ENCODE measurements at regions not wholly inside any gene's neighbourhood (a gene's known extent, or its start where the extent isn't known, plus 50 kb on each side); places are given as distances from the start of the nearest gene placed in this dataset.

DNA sequence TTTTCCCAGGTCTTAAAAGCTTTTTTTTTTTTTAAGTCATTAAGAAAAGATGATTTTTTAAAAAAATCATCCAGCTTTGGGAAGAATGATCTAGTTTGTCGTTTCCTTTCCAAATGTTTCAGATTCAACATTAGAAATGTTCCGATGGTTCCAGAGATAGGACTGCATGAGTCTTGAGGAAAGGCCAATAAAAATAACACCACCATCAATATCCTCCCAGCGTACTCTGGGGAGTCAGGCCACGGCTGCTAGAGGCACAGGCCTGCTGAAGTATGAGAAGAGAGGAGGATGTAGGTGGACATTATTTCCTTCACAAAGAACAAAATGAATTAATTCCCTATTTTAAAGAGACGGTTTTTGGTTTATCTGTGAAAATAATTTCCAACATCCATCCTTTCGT, 60.0 kb upstream of the SHISA2 start:
- no peak for TF ChIP-seq SIN3A (IDR thresholded peaks at IDR 0.05; ENCODE audit: low read depth)
- TF ChIP-seq, protein P1, sequence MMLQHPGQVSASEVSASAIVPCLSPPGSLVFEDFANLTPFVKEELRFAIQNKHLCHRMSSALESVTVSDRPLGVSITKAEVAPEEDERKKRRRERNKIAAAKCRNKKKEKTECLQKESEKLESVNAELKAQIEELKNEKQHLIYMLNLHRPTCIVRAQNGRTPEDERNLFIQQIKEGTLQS (IDR thresholded peaks at IDR 0.05): no peak
- no peak for TF ChIP-seq CEBPB (IDR thresholded peaks at IDR 0.05; ENCODE audit: low read depth)
- TF ChIP-seq EZH2phosphoT487 (IDR thresholded peaks at IDR 0.05; ENCODE audit: borderline replicate concordance): no peak
- TF ChIP-seq SRF (IDR thresholded peaks at IDR 0.05; ENCODE audit: low read depth): no peak
- TF ChIP-seq, protein P2, sequence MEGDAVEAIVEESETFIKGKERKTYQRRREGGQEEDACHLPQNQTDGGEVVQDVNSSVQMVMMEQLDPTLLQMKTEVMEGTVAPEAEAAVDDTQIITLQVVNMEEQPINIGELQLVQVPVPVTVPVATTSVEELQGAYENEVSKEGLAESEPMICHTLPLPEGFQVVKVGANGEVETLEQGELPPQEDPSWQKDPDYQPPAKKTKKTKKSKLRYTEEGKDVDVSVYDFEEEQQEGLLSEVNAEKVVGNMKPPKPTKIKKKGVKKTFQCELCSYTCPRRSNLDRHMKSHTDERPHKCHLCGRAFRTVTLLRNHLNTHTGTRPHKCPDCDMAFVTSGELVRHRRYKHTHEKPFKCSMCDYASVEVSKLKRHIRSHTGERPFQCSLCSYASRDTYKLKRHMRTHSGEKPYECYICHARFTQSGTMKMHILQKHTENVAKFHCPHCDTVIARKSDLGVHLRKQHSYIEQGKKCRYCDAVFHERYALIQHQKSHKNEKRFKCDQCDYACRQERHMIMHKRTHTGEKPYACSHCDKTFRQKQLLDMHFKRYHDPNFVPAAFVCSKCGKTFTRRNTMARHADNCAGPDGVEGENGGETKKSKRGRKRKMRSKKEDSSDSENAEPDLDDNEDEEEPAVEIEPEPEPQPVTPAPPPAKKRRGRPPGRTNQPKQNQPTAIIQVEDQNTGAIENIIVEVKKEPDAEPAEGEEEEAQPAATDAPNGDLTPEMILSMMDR (IDR thresholded peaks at IDR 0.05 in 2 of 3, conservative IDR thresholded peaks at IDR 0.05 in 1 of 3; ENCODE audit: borderline replicate concordance in 1 of 3, insufficient read depth in 1 of 3, low read depth in 2 of 3, low read length in 2 of 3): no peak
- TF ChIP-seq ZNF274 (IDR thresholded peaks at IDR 0.05; ENCODE audit: low read depth, low read length): no peak
- no peak for TF ChIP-seq RAD21 (IDR thresholded peaks at IDR 0.05; ENCODE audit: low read depth)
- TF ChIP-seq ELF1 (IDR thresholded peaks at IDR 0.05; ENCODE audit: borderline replicate concordance, low read depth): no peak
- TF ChIP-seq, protein P3, sequence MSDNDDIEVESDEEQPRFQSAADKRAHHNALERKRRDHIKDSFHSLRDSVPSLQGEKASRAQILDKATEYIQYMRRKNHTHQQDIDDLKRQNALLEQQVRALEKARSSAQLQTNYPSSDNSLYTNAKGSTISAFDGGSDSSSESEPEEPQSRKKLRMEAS (IDR thresholded peaks at IDR 0.05): no peak
- no peak for TF ChIP-seq EZH2 (IDR thresholded peaks at IDR 0.05)
- TF ChIP-seq, protein P4, sequence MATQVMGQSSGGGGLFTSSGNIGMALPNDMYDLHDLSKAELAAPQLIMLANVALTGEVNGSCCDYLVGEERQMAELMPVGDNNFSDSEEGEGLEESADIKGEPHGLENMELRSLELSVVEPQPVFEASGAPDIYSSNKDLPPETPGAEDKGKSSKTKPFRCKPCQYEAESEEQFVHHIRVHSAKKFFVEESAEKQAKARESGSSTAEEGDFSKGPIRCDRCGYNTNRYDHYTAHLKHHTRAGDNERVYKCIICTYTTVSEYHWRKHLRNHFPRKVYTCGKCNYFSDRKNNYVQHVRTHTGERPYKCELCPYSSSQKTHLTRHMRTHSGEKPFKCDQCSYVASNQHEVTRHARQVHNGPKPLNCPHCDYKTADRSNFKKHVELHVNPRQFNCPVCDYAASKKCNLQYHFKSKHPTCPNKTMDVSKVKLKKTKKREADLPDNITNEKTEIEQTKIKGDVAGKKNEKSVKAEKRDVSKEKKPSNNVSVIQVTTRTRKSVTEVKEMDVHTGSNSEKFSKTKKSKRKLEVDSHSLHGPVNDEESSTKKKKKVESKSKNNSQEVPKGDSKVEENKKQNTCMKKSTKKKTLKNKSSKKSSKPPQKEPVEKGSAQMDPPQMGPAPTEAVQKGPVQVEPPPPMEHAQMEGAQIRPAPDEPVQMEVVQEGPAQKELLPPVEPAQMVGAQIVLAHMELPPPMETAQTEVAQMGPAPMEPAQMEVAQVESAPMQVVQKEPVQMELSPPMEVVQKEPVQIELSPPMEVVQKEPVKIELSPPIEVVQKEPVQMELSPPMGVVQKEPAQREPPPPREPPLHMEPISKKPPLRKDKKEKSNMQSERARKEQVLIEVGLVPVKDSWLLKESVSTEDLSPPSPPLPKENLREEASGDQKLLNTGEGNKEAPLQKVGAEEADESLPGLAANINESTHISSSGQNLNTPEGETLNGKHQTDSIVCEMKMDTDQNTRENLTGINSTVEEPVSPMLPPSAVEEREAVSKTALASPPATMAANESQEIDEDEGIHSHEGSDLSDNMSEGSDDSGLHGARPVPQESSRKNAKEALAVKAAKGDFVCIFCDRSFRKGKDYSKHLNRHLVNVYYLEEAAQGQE (IDR thresholded peaks at IDR 0.05; ENCODE audit: low read depth): no peak
- no peak for TF ChIP-seq SP1 (IDR thresholded peaks at IDR 0.05; ENCODE audit: low read depth)

More for the DNA sequence above, 60.0 kb upstream of the SHISA2 start:
- Histone ChIP-seq H4K20me1 (ENCODE audit: insufficient read depth) (no peaks in the 10 kb centered on the region), H3K4me1 (ENCODE audit: control insufficient read depth in 1 of 2, insufficient read depth in 2 of 2, low read length in 2 of 2) (no peaks in the 10 kb centered on the region), H3K36me3 (ENCODE audit: control insufficient read depth in 1 of 2, insufficient read depth in 2 of 2, low read length in 2 of 2) (no peaks in the 10 kb centered on the region; a peak in 1 of 4 replicates), H3K9me3 (ENCODE audit: control insufficient read depth in 1 of 2, insufficient read depth in 1 of 2, low read depth in 1 of 2, low read length in 2 of 2) (no peaks in the 10 kb centered on the region), H3K27me3 (ENCODE audit: insufficient read depth, low read length) (peaks cover 45% of the 10 kb centered on the region), H3K27ac (ENCODE audit: low read depth, low read length) (no peak overlapping the region), H2AFZ (ENCODE audit: low read depth, low read length, poor library complexity, severe bottlenecking) (no peak overlapping the region), H3K9ac (ENCODE audit: low read length) (no peak overlapping the region), H3K79me2 (ENCODE audit: insufficient read depth, low read length) (no peaks in the 10 kb centered on the region), H3K4me3 (replicated peaks in 1 of 2; ENCODE audit: low read depth in 1 of 2, low read length in 2 of 2) (no peak overlapping the region), H3K9me2 (ENCODE audit: insufficient read depth) (no peaks in the 10 kb centered on the region), H3K4me2 (ENCODE audit: low read length) (no peak overlapping the region)
- RAD21 ChIA-PET (ENCODE audit: low non-redundant PET in 1 of 2, low total read pairs in 2 of 2, uncharacterized antibody in 2 of 2, unreplicated experiment in 2 of 2): interaction anchor here in 1 of 2 experiments (0.6 kb wide), 1 partner anchor 1107 kb away, joined by 3 read pairs; no protein-coding TSS in a partner anchor
- ATAC-seq (no peak), DNase-seq (ENCODE audit: low read depth, low spot score) (no peak)
- intact Hi-C loops (cut with micrococcal nuclease): loop anchor here (5.0 kb wide), 1 partner anchor 586 kb away; no protein-coding TSS in a partner anchor
- POLR2A ChIA-PET: no interaction called here
- no TSS peak for BruUV-seq (replicated peaks)
- CTCF ChIA-PET: interaction anchor here (0.9 kb wide), 1 partner anchor 538 kb away, joined by 4 read pairs; no protein-coding TSS in a partner anchor
